ENCODE measurements at regions not wholly inside any gene's neighbourhood (a gene's known extent, or its start where the extent isn't known, plus 50 kb on each side); places are given as distances from the start of the nearest gene placed in this dataset.

DNA sequence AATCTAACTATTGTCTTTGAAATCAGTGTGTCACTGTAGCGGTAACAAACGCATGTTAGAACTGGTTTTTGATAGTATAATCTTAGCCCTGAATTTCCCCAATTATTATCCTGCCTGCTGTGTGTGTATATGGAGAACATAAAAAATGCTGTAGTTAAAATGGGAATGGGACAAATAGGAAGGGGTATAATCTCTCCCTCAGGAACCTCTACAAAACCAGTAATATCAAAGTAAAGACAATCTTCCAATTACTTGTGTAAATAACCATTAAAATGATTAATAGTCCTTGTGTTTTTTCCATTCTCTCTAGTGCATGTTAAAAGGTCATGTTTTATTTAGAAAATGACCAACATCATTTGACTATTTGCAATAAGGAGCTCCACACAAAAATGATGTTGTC is 200.1 kb upstream of the TMTC1 start:
- no peak overlapping the region for H3K4me3 ChIP-seq (replicated peaks in 1 of 3; ENCODE audit: low read depth in 2 of 3, low read length in 3 of 3)
- no peak overlapping the region for H3K27ac ChIP-seq (ENCODE audit: low read depth in 1 of 2, low read length in 2 of 2)
- no peak for DNase-seq
- Mint-ChIP-seq H3K4me1 (no peaks in the 10 kb centered on the region), H3K36me3 (no peaks in the 10 kb centered on the region), H3K9me3 (peaks cover 0 to 7% (median 5%) of the 10 kb centered on the region in 7 donors), H3K27me3 (ENCODE audit: low read depth in 3 of 3) (peaks cover 0 to 1% (median 0%) of the 10 kb centered on the region in 3 donors), H3K4me3 (no peak overlapping the region), H3K27ac (no peak overlapping the region)
- H3K79me2 ChIP-seq (ENCODE audit: insufficient read depth, low read length) = no peaks in the 10 kb centered on the region
- no peaks in the 10 kb centered on the region for H3K4me1 ChIP-seq (ENCODE audit: control insufficient read depth in 1 of 2, insufficient read depth in 2 of 2, low read length in 2 of 2)
- H2AFZ ChIP-seq (ENCODE audit: insufficient read depth, low read depth, low read length, poor library complexity, severe bottlenecking) = no peak overlapping the region
- no peaks in the 10 kb centered on the region for H3K27me3 ChIP-seq (ENCODE audit: control insufficient read depth in 2 of 2, insufficient read depth in 2 of 2, low read length in 2 of 2)
- H3K9ac ChIP-seq (ENCODE audit: insufficient read depth, low read length, poor library complexity, severe bottlenecking) = no peak overlapping the region
- no peaks in the 10 kb centered on the region for H4K20me1 ChIP-seq (ENCODE audit: insufficient read depth, low read length)
- intact Hi-C loops (cut with micrococcal nuclease) = no loop called here
- no peak for TF ChIP-seq CTCF (IDR thresholded peaks at IDR 0.05)
- peaks cover 4 to 9% of the 10 kb centered on the region in 2 donors for H3K9me3 ChIP-seq (replicated peaks in 1 of 2; ENCODE audit: control insufficient read depth in 1 of 2, insufficient read depth in 1 of 2, low read length in 2 of 2)
- no peak overlapping the region for H3K4me2 ChIP-seq (replicated peaks; ENCODE audit: extremely low read depth, low read length, poor library complexity, severe bottlenecking)
- WGBS (ENCODE audit: insufficient coverage) = no CpG with 5 or more reads among the region's 2 CpGs
- H3K36me3 ChIP-seq (replicated peaks in 1 of 2; ENCODE audit: control insufficient read depth in 1 of 2, insufficient read depth in 2 of 2, low read length in 2 of 2) = no peaks in the 10 kb centered on the region

DNA sequence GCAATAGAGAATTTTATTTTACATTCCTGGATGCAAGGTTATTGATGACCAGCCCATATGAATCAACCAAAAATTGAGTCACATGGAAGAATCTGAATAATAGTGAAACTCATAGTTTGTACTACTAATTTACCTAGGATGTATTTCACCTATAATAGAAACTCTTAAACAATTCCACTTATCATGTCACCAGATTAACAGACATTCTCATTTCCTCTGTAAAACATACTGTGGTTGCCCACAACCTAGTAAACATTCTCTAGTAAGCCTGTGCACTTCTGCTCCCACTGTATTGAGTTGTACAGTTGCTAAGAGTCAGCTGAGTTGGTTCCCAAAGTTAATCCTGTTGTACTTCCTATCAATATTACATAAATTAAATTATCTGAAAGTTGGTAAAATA is 196.6 kb upstream of the TMTC1 start:
- no peak overlapping the region for H3K4me3 Mint-ChIP-seq
- no peak for TF ChIP-seq CTCF (IDR thresholded peaks at IDR 0.05)
- no peak overlapping the region for H3K27ac Mint-ChIP-seq
- Histone ChIP-seq H3K36me3 (replicated peaks in 1 of 2; ENCODE audit: control insufficient read depth in 1 of 2, insufficient read depth in 2 of 2, low read length in 2 of 2) (no peaks in the 10 kb centered on the region), H3K27ac (ENCODE audit: low read depth in 1 of 2, low read length in 2 of 2) (no peak overlapping the region), H3K4me1 (ENCODE audit: control insufficient read depth in 1 of 2, insufficient read depth in 2 of 2, low read length in 2 of 2) (no peaks in the 10 kb centered on the region), H3K9me3 (replicated peaks in 1 of 2; ENCODE audit: control insufficient read depth in 1 of 2, insufficient read depth in 1 of 2, low read length in 2 of 2) (peaks cover 4 to 9% of the 10 kb centered on the region in 2 donors), H3K79me2 (ENCODE audit: insufficient read depth, low read length) (no peaks in the 10 kb centered on the region), H3K9ac (ENCODE audit: insufficient read depth, low read length, poor library complexity, severe bottlenecking) (no peak overlapping the region), H3K4me3 (replicated peaks in 1 of 3; ENCODE audit: low read depth in 2 of 3, low read length in 3 of 3) (no peak overlapping the region), H3K27me3 (ENCODE audit: control insufficient read depth in 2 of 2, insufficient read depth in 2 of 2, low read length in 2 of 2) (no peaks in the 10 kb centered on the region), H3K4me2 (replicated peaks; ENCODE audit: extremely low read depth, low read length, poor library complexity, severe bottlenecking) (no peak overlapping the region), H4K20me1 (ENCODE audit: insufficient read depth, low read length) (no peaks in the 10 kb centered on the region), H2AFZ (ENCODE audit: insufficient read depth, low read depth, low read length, poor library complexity, severe bottlenecking) (no peak overlapping the region)
- H3K27me3 Mint-ChIP-seq (ENCODE audit: low read depth in 3 of 3) = peaks cover 0 to 1% (median 0%) of the 10 kb centered on the region in 3 donors
- H3K36me3 Mint-ChIP-seq = no peaks in the 10 kb centered on the region
- DNase-seq = no peak
- intact Hi-C loops (cut with micrococcal nuclease) = no loop called here
- H3K9me3 Mint-ChIP-seq = peaks cover 0 to 12% (median 6%) of the 10 kb centered on the region in 7 donors
- no peaks in the 10 kb centered on the region for H3K4me1 Mint-ChIP-seq
